Liver (tissue), 8 donors: ENCODE measurements at regions not wholly inside any gene's neighbourhood (a gene's known extent, or its start where the extent isn't known, plus 50 kb on each side); places are given as distances from the start of the nearest gene placed in this dataset.

Source experiments
- DNase-seq: peaks from one replicate; pipeline ENCODE4 v3.0.0-alpha.2; 2017; ENCODE audit warnings: low spot score
- H3K27ac ChIP-seq, 2 donors: one replicate each; pipeline ENCODE4 v1.7.0; 2013; ENCODE audit warnings: inconsistent platforms in 2 of 2, low read length in 2 of 2, control low read depth in 1 of 2, low read depth in 1 of 2, mild to moderate bottlenecking in 1 of 2
- H3K27me3 ChIP-seq, 4 donors: one replicate each; pipeline versions ENCODE4 v1.6.1 to v1.7.0; 2013; ENCODE audit warnings: low read length in 3 of 4, inconsistent platforms in 1 of 4, mild to moderate bottlenecking in 1 of 4, moderate library complexity in 1 of 4; ENCODE audit not compliant: control insufficient read depth in 4 of 4, insufficient read depth in 4 of 4
- H3K36me3 ChIP-seq, 4 donors: one replicate each; pipeline versions ENCODE4 v1.6.1 to v1.7.0; 2013; ENCODE audit warnings: low read length in 3 of 4, mild to moderate bottlenecking in 3 of 4, low read depth in 1 of 4, moderate library complexity in 1 of 4; ENCODE audit not compliant: control insufficient read depth in 4 of 4, insufficient read depth in 3 of 4
- H3K4me1 ChIP-seq, 4 donors: one replicate each; pipeline versions ENCODE4 v1.6.1 to v1.7.0; 2013; ENCODE audit warnings: low read length in 3 of 4, mild to moderate bottlenecking in 3 of 4, moderate library complexity in 1 of 4; ENCODE audit not compliant: control insufficient read depth in 4 of 4, insufficient read depth in 4 of 4
- H3K4me3 ChIP-seq, 3 donors: one replicate each; pipeline versions ENCODE4 v1.6.1 to v1.7.0; 2013; ENCODE audit warnings: low read length in 3 of 3, control low read depth in 1 of 3, low read depth in 1 of 3, mild to moderate bottlenecking in 1 of 3
- H3K9ac ChIP-seq, 2 donors: one replicate each; pipeline ENCODE4 v1.7.0; 2013; ENCODE audit warnings: low read length in 2 of 2, mild to moderate bottlenecking in 2 of 2, moderate library complexity in 2 of 2, control low read depth in 1 of 2, low read depth in 1 of 2
- H3K9me3 ChIP-seq, 4 donors: one replicate each; pipeline versions ENCODE4 v1.6.1 to v1.7.0; 2013; ENCODE audit warnings: low read length in 3 of 4; ENCODE audit not compliant: control insufficient read depth in 4 of 4
- ATF3 ChIP-seq: IDR thresholded peaks from 2 replicates; pipeline ENCODE4 v1.6.1; 2016; ENCODE audit warnings: antibody characterized with exemption
- CTCF ChIP-seq: fragments of 150-350 bp; IDR thresholded peaks from 2 replicates; pipeline ENCODE4 v1.5.1; 2017; ENCODE audit warnings: improper control_type of control experiment, low read depth, low read length; ENCODE audit not compliant: missing input control
- EGR1 ChIP-seq, 2 donors: IDR thresholded peaks; 2 replicates each; pipeline ENCODE4 v1.6.1; 2016 to 2018; ENCODE audit warnings: antibody characterized with exemption in 2 of 2, low read depth in 2 of 2
- FOXA1 ChIP-seq: IDR thresholded peaks from 2 replicates; pipeline ENCODE4 v1.6.1; 2016; ENCODE audit warnings: antibody characterized with exemption
- FOXA2 ChIP-seq: IDR thresholded peaks from 2 replicates; pipeline ENCODE4 v1.6.1; 2016; ENCODE audit warnings: antibody characterized with exemption
- GABPA ChIP-seq, 2 donors: IDR thresholded peaks in 1 of 2; conservative IDR thresholded peaks in 1 of 2; 2 replicates each; pipeline ENCODE4 v1.6.1; 2016; ENCODE audit warnings: antibody characterized with exemption in 2 of 2, mild to moderate bottlenecking in 1 of 2, moderate library complexity in 1 of 2
- HNF4A ChIP-seq, 2 donors: conservative IDR thresholded peaks; 2 replicates each; pipeline ENCODE4 v1.6.1; 2016; ENCODE audit warnings: antibody characterized with exemption in 2 of 2, mild to moderate bottlenecking in 2 of 2
- HNF4G ChIP-seq: IDR thresholded peaks from 2 replicates; pipeline ENCODE4 v1.6.1; 2016; ENCODE audit warnings: antibody characterized with exemption
- JUND ChIP-seq, 2 donors: IDR thresholded peaks; 2 replicates each; pipeline ENCODE4 v1.6.1; 2016; ENCODE audit warnings: antibody characterized with exemption in 2 of 2
- MAX ChIP-seq: IDR thresholded peaks from 2 replicates; pipeline ENCODE4 v1.6.1; 2016; ENCODE audit warnings: antibody characterized with exemption
- NR2F2 ChIP-seq: IDR thresholded peaks from 2 replicates; pipeline ENCODE4 v1.6.1; 2016; ENCODE audit warnings: antibody characterized with exemption
- RAD21 ChIP-seq, 2 donors: IDR thresholded peaks; 2 replicates each; pipeline ENCODE4 v1.6.1; 2016; ENCODE audit warnings: antibody characterized with exemption in 2 of 2, mild to moderate bottlenecking in 2 of 2
- REST ChIP-seq: IDR thresholded peaks from 2 replicates; pipeline ENCODE4 v1.6.1; 2016; ENCODE audit warnings: antibody characterized with exemption, mild to moderate bottlenecking
- RXRA ChIP-seq, 2 donors: IDR thresholded peaks; 2 replicates each; pipeline ENCODE4 v1.6.1; 2017 to 2018; ENCODE audit warnings: antibody characterized with exemption in 2 of 2, mild to moderate bottlenecking in 1 of 2
- SP1 ChIP-seq: IDR thresholded peaks from 2 replicates; pipeline ENCODE4 v1.6.1; 2018; ENCODE audit warnings: antibody characterized with exemption, mild to moderate bottlenecking
- TAF1 ChIP-seq: conservative IDR thresholded peaks from 2 replicates; pipeline ENCODE4 v1.6.1; 2016; ENCODE audit warnings: antibody characterized with exemption, mild to moderate bottlenecking
- YY1 ChIP-seq: IDR thresholded peaks from 2 replicates; pipeline ENCODE4 v1.6.1; 2016; ENCODE audit warnings: antibody characterized with exemption, mild to moderate bottlenecking
- ZBTB33 ChIP-seq: IDR thresholded peaks from 2 replicates; pipeline ENCODE4 v1.6.1; 2016; ENCODE audit warnings: antibody characterized with exemption
- WGBS: extraction: QIAGEN DNeasy Blood & Tissue Kit; methylation state at CpG from one replicate; pipeline ENCODE4 v1.1.7; 2013; 5-methylcytosine and 5-hydroxymethylcytosine counted together
- donor health status: healthy.
- donor health status: healthy.
- donor health status: healthy.
- donor health status: healthy.
- donor health status: healthy.

GRCh38 chr15:36177590-36178302 is 401.7 kb upstream of the CDIN1 start:
- TF ChIP-seq NR2F2, result peak; percentile 50
- TF ChIP-seq REST, result peak; percentile 69
- peak in 1 of 2 donors; percentile 50 for TF ChIP-seq GABPA (IDR thresholded peaks at IDR 0.05 in 1 of 2, conservative IDR thresholded peaks at IDR 0.05 in 1 of 2)
- TF ChIP-seq RXRA (IDR thresholded peaks at IDR 0.05), result peak; percentile 69 to 87
- TF ChIP-seq MAX, result peak; percentile 81
- peak; percentile 86 for TF ChIP-seq FOXA1
- no peak for TF ChIP-seq ZBTB33
- TF ChIP-seq HNF4G, result no peak
- TF ChIP-seq TAF1, result no peak
- TF ChIP-seq FOXA2, result peak; percentile 91
- TF ChIP-seq JUND (IDR thresholded peaks at IDR 0.05), result peak; percentile 42 to 77
- TF ChIP-seq EGR1 (IDR thresholded peaks at IDR 0.05; ENCODE audit: low read depth in 2 of 2), result peak in 1 of 2 donors; percentile 51
- TF ChIP-seq ATF3, result peak; percentile 26
- TF ChIP-seq SP1, result peak; percentile 91
- peak; percentile 67 to 77 for TF ChIP-seq HNF4A (conservative IDR thresholded peaks at IDR 0.05)
- TF ChIP-seq CTCF, result no peak
- TF ChIP-seq RAD21 (IDR thresholded peaks at IDR 0.05), result peak; percentile 54 to 57
- TF ChIP-seq YY1, result peak; percentile 85
- DNase-seq, result no peak
- peak overlapping the region; percentile 46 to 56 for H3K27ac ChIP-seq
- H3K4me1 ChIP-seq, result peaks cover 5 to 25% (median 21%) of the 10 kb centered on the region in 4 donors
- no peaks in the 10 kb centered on the region for H3K9me3 ChIP-seq
- H3K4me3 ChIP-seq, result no peak overlapping the region
- H3K9ac ChIP-seq, result peak overlapping the region in 1 of 2 donors; percentile 20
- no peaks in the 10 kb centered on the region for H3K36me3 ChIP-seq
- WGBS, result 41% methylated on average over 1 of the region's 1 CpG
- H3K27me3 ChIP-seq, result no peaks in the 10 kb centered on the region
